H1 (cell line): ENCODE measurements at regions not wholly inside any gene's neighbourhood (a gene's known extent, or its start where the extent isn't known, plus 50 kb on each side); places are given as distances from the start of the nearest gene placed in this dataset.

Experiments used
- CBX8 ChIP-seq: fragments of 300-800, 300-1000 bp; sonication (generic); IDR thresholded peaks from 2 replicates; pipeline ENCODE4 v1.7.1; 2016; ENCODE audit warnings: low read depth, low read length, borderline replicate concordance
- KDM4A ChIP-seq: IDR thresholded peaks from one replicate; pipeline ENCODE4 v1.7.1; 2012; ENCODE audit warnings: low read depth, mild to moderate bottlenecking, moderate library complexity, low read length, inconsistent platforms; ENCODE audit not compliant: severe bottlenecking
- PHF8 ChIP-seq: fragments of 200-600 bp; sonication (generic); conservative IDR thresholded peaks from 2 replicates; pipeline ENCODE4 v1.7.1; 2012; ENCODE audit warnings: low read depth, mild to moderate bottlenecking, inconsistent platforms, low read length, moderate library complexity
- RFX5 ChIP-seq: IDR thresholded peaks from 2 replicates; pipeline ENCODE4 v1.6.1; 2011; ENCODE audit warnings: low read depth, low read length, improper control_type of control experiment, borderline replicate concordance
- SP1 ChIP-seq: IDR thresholded peaks from 2 replicates; pipeline ENCODE4 v1.6.1; 2011; ENCODE audit warnings: low read depth, low read length
- TAF1 ChIP-seq: IDR thresholded peaks from 2 replicates; pipeline ENCODE4 v1.6.1; 2011; ENCODE audit warnings: mild to moderate bottlenecking, low read depth, low read length

- TF ChIP-seq TAF1, result no peak
- TF ChIP-seq KDM4A, result no peak
- no peak for TF ChIP-seq SP1
- TF ChIP-seq RFX5, result no peak
- no peak for TF ChIP-seq CBX8
- TF ChIP-seq PHF8, result no peak
- TF ChIP-seq, all 59 proteins: peak for 0
These were observed 110.0 kb upstream of the SLC22A23 start (continued) for GRCh38 chr6:3566812-3567211.
